ENCODE measurements at regions not wholly inside any gene's neighbourhood (a gene's known extent, or its start where the extent isn't known, plus 50 kb on each side); places are given as distances from the start of the nearest gene placed in this dataset.

GRCh38 chr4:52253025-52253424 is 201.9 kb downstream of the SPATA18 start:
- no peak overlapping the region for H2AFZ ChIP-seq (ENCODE audit: low read depth, low read length, poor library complexity, severe bottlenecking)
- H4K20me1 ChIP-seq (ENCODE audit: insufficient read depth) = no peaks in the 10 kb centered on the region
- peaks cover 14% of the 10 kb centered on the region; the same call in 1 of the 2 replicates for H3K27me3 ChIP-seq (ENCODE audit: insufficient read depth, low read length)
- RAD21 ChIA-PET (ENCODE audit: low non-redundant PET in 1 of 2, low total read pairs in 2 of 2, uncharacterized antibody in 2 of 2, unreplicated experiment in 2 of 2) = no interaction called here
- no peaks in the 10 kb centered on the region for H3K9me2 ChIP-seq (ENCODE audit: insufficient read depth)
- H3K4me1 ChIP-seq (ENCODE audit: control insufficient read depth in 1 of 2, insufficient read depth in 2 of 2, low read length in 2 of 2) = no peaks in the 10 kb centered on the region
- no peaks in the 10 kb centered on the region for H3K9me3 ChIP-seq (ENCODE audit: control insufficient read depth in 1 of 2, insufficient read depth in 1 of 2, low read depth in 1 of 2, low read length in 2 of 2)
- POLR2A ChIA-PET = no interaction called here
- DNase-seq (ENCODE audit: low read depth, low spot score) = no peak
- intact Hi-C loops (cut with micrococcal nuclease) = no loop called here
- no TSS peak for BruUV-seq (replicated peaks)
- no peak overlapping the region for H3K4me3 ChIP-seq (replicated peaks in 1 of 2; ENCODE audit: low read depth in 1 of 2, low read length in 2 of 2)
- no peak overlapping the region for H3K27ac ChIP-seq (ENCODE audit: low read depth, low read length)
- CTCF ChIA-PET = no interaction called here
- no peak overlapping the region for H3K9ac ChIP-seq (ENCODE audit: low read length)
- no peak for ATAC-seq
- no peak for TF ChIP-seq JUND (IDR thresholded peaks at IDR 0.05)
- no peak for TF ChIP-seq SRF (IDR thresholded peaks at IDR 0.05; ENCODE audit: low read depth)
- TF ChIP-seq EZH2 (IDR thresholded peaks at IDR 0.05) = no peak
- no peak for TF ChIP-seq ATF3 (IDR thresholded peaks at IDR 0.05)
- no peak for TF ChIP-seq EZH2phosphoT487 (IDR thresholded peaks at IDR 0.05; ENCODE audit: borderline replicate concordance)
- TF ChIP-seq POLR2AphosphoS5 (IDR thresholded peaks at IDR 0.05; ENCODE audit: low read depth, low read length) = no peak
- H3K36me3 ChIP-seq (ENCODE audit: control insufficient read depth in 1 of 2, insufficient read depth in 2 of 2, low read length in 2 of 2) = no peaks in the 10 kb centered on the region
- no peak overlapping the region for H3K4me2 ChIP-seq (ENCODE audit: low read length)
- no peaks in the 10 kb centered on the region for H3K79me2 ChIP-seq (ENCODE audit: insufficient read depth, low read length)

DNA sequence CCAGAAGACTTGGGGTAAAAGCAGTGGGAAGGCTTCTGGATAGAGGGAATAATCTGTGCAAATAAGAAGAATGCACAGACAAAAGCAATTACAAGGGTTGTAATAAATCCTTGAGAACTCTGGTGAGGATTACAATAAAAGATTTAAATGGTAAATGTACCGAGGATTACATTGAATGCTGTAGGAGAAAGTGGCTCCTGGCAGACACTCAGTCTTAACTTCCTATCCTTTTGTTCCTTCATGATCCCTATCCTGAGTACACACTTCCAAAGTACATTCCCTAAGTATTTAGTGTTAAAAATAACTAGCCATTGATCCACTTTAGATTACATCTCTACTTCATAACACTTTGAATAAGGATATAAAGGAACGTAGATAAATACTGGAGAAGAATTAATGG is 205.4 kb downstream of the SPATA18 start:
- H3K79me2 ChIP-seq (ENCODE audit: insufficient read depth, low read length) = no peaks in the 10 kb centered on the region
- BruUV-seq (replicated peaks) = no TSS peak
- ChIA-PET POLR2A (no interaction called here), RAD21 (ENCODE audit: low non-redundant PET in 1 of 2, low total read pairs in 2 of 2, uncharacterized antibody in 2 of 2, unreplicated experiment in 2 of 2) (no interaction called here), CTCF (no interaction called here)
- no peak for TF ChIP-seq YY1 (IDR thresholded peaks at IDR 0.05; ENCODE audit: extremely low read depth, insufficient replicate concordance, low read depth, low read length)
- TF ChIP-seq RAD21 (IDR thresholded peaks at IDR 0.05; ENCODE audit: low read depth) = no peak
- TF ChIP-seq, protein P1, sequence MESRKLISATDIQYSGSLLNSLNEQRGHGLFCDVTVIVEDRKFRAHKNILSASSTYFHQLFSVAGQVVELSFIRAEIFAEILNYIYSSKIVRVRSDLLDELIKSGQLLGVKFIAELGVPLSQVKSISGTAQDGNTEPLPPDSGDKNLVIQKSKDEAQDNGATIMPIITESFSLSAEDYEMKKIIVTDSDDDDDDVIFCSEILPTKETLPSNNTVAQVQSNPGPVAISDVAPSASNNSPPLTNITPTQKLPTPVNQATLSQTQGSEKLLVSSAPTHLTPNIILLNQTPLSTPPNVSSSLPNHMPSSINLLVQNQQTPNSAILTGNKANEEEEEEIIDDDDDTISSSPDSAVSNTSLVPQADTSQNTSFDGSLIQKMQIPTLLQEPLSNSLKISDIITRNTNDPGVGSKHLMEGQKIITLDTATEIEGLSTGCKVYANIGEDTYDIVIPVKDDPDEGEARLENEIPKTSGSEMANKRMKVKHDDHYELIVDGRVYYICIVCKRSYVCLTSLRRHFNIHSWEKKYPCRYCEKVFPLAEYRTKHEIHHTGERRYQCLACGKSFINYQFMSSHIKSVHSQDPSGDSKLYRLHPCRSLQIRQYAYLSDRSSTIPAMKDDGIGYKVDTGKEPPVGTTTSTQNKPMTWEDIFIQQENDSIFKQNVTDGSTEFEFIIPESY (IDR thresholded peaks at IDR 0.05; ENCODE audit: extremely low read depth, insufficient replicate concordance, low read length) = no peak
- TF ChIP-seq SIN3A (IDR thresholded peaks at IDR 0.05; ENCODE audit: low read depth) = no peak
- TF ChIP-seq ZNF274 (IDR thresholded peaks at IDR 0.05; ENCODE audit: low read depth, low read length) = no peak
- TF ChIP-seq SP1 (IDR thresholded peaks at IDR 0.05; ENCODE audit: low read depth) = no peak
- no peaks in the 10 kb centered on the region for H3K4me1 ChIP-seq (ENCODE audit: control insufficient read depth in 1 of 2, insufficient read depth in 2 of 2, low read length in 2 of 2)
- H4K20me1 ChIP-seq (ENCODE audit: insufficient read depth) = no peaks in the 10 kb centered on the region
- ATAC-seq (no peak), DNase-seq (ENCODE audit: low read depth, low spot score) (no peak)
- no peaks in the 10 kb centered on the region for H3K9me3 ChIP-seq (ENCODE audit: control insufficient read depth in 1 of 2, insufficient read depth in 1 of 2, low read depth in 1 of 2, low read length in 2 of 2)
- no peak overlapping the region for H3K27ac ChIP-seq (ENCODE audit: low read depth, low read length)
- no peaks in the 10 kb centered on the region for H3K9me2 ChIP-seq (ENCODE audit: insufficient read depth)
- H3K9ac ChIP-seq (ENCODE audit: low read length) = no peak overlapping the region
- H3K36me3 ChIP-seq (ENCODE audit: control insufficient read depth in 1 of 2, insufficient read depth in 2 of 2, low read length in 2 of 2) = no peaks in the 10 kb centered on the region
- H3K4me2 ChIP-seq (ENCODE audit: low read length) = no peak overlapping the region
- no peaks in the 10 kb centered on the region for H3K27me3 ChIP-seq (ENCODE audit: insufficient read depth, low read length)
- intact Hi-C loops (cut with micrococcal nuclease) = no loop called here
- no peak overlapping the region for H2AFZ ChIP-seq (ENCODE audit: low read depth, low read length, poor library complexity, severe bottlenecking)
- no peak overlapping the region for H3K4me3 ChIP-seq (replicated peaks in 1 of 2; ENCODE audit: low read depth in 1 of 2, low read length in 2 of 2)
